GM13977 (cell line): ENCODE measurements at regions not wholly inside any gene's neighbourhood (a gene's known extent, or its start where the extent isn't known, plus 50 kb on each side); places are given as distances from the start of the nearest gene placed in this dataset.
"Not testable (repeated sequence)": the region's sequence is repeated elsewhere in the genome, so short reads cannot be mapped to it uniquely, and the experiment has no call there.

Experiments
- DNase-seq: peaks from one replicate; pipeline ENCODE4 v3.0.0; 2012; ENCODE audit warnings: low spot score
- CTCF ChIP-seq: IDR thresholded peaks from 2 replicates; pipeline ENCODE4 v1.5.1; 2012; ENCODE audit warnings: mild to moderate bottlenecking, control low read depth; ENCODE audit not compliant: insufficient read depth; ENCODE audit errors: extremely low read depth, missing control alignments
- in situ Hi-C: fragments of 300-500 bp; cut with MboI; formaldehyde crosslinking; loops from one replicate; pipeline ENCODE4 v1.12.0; 2022; ENCODE audit warnings: low sequenced_read_pairs, low pct_unique_long_range_greater_than_20kb, mixed read lengths, inconsistent platforms; ENCODE audit not compliant: unreplicated experiment

GRCh38 chr3:198096015-198096414, 136.0 kb downstream of the LMLN start:
- no peak for TF ChIP-seq CTCF
- DNase-seq, result no peak
- in situ Hi-C loops, result no loop called here

DNA sequence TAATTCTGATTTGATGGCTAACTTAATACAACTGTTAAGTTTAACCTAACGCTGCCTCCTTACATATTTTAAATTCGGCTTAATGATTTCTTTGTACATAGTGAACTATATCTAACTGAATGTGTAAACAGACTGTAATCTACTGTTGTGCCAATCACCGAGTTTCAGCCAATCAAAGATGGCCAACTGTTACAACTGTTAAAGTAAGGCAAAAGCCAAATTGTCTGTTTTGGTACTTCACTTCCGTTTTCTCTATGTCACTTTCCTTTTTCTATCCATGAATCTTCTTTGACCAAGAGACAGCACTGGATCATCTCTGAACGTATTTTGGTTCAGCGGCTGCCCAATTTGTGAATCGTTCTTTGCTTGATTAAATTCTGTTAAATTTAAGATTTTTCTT, 137.0 kb downstream of the LMLN start:
- no peak for TF ChIP-seq CTCF
- in situ Hi-C loops, result no loop called here
- no peak for DNase-seq

DNA sequence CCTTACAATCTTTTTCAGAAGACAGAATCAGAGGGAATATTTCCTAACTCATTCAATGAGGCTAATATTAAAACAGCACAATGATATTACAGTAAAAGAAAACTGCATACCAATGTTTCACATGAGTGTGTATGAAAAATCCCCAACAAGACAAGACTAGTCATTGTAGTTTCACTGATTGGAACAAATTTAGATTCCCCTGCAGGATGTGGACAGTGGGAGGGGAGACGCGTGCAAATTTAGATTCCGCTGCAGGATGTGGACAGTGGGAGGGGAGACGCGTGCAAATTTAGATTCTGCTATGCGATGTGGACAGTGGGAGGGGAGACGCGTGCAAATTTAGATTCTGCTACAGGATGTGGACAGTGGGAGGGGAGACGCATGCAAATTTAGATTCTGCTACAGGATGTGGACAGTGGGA, 138.7 kb downstream of the LMLN start:
- in situ Hi-C loops, DNase-seq: not testable (repeated sequence)

GRCh38 chr3:198103070-198103469, 143.1 kb downstream of the LMLN start:
- in situ Hi-C loops, DNase-seq: not testable (repeated sequence)

GRCh38 chr3:198106265-198106664, 146.2 kb downstream of the LMLN start:
- no peak for TF ChIP-seq CTCF
- DNase-seq, result no peak
- in situ Hi-C loops, result no loop called here

DNA sequence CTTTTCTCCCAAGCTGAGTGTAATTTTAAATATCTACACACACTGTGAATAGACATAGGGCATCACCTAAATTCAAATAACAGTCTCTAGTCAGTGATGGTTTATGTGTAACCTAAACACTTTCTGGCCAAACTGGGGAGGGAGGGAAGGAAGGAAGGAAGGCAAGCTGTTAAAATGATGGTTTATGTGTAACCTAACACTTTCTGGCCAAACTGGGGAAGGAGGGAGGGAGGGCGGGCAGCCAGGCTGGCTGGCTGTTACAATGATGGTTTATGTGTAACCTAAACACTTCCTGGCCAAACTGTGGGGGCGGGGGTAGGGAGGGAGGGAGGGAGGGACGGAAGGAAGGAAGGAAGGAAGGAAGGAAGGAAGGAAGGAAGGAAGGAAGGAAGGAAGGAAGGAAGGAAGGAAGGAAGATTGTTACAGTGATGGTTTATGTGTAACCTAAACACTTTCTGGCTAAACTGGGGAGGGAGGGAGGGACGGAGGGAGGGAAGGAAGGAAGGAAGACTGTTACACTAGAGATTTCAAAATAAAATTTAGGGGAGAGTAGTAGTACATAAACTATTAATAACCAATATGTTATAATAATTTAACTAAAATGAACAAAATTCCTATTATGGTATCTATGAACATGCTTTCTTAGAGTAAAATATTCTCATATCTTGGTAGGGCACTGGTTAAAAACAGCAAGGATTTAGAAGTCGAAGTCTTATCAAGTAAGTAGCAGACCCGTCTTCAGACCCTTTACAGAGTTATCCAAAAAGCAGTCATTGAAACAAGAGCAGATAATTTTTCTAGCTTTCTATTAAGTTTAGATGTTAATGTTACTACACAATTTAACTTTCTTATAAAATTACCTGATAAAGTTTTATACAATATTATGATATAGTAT, 148.1 kb downstream of the LMLN start:
- DNase-seq, result no peak
- TF ChIP-seq CTCF, result no peak
- in situ Hi-C loops, result no loop called here

DNA sequence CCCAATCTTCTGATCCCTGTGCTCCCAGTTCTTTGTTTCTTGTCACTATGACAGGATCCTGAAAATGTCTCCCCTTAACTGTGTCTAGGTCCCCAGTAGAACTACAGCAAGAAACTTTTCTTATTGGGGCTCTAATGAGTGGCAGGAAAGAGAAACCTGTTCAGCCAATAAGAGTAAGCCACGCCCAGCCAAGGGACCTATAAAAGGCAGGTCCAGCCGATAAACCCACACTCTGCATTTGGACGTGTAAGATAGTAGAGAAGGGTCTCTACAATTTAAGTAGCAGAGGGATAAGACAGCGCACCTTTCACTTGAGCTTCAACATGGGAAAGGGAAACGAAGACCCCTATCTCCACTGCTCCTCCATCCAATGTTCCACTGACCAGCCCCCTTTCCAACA, 149.9 kb downstream of the LMLN start:
- in situ Hi-C loops, result no loop called here
- no peak for DNase-seq
- no peak for TF ChIP-seq CTCF
